Activated T-cell treated with anti-CD3 and anti-CD28 coated beads, Interleukin-2, amount 50 U/mL, for 4 hours (primary cell): ENCODE measurements at regions not wholly inside any gene's neighbourhood (a gene's known extent, or its start where the extent isn't known, plus 50 kb on each side); places are given as distances from the start of the nearest gene placed in this dataset.

Source experiments
- ATAC-seq, 2 donors: fragments of 200-7000 bp; cut with Tn5 transposase; one replicate each; pipeline ENCODE4 v1.10.0; 2021
- DNase-seq: peaks from one replicate; pipeline ENCODE4 v3.0.0-alpha.2; 2020
- H3K27me3 Mint-ChIP-seq: one replicate; pipeline ENCODE4 v1.8.0; 2021; ENCODE audit warnings: low read depth, mixed read lengths
- H3K36me3 Mint-ChIP-seq: one replicate; pipeline ENCODE4 v1.8.0; 2022; ENCODE audit warnings: mixed read lengths; ENCODE audit not compliant: insufficient read depth
- H3K4me1 Mint-ChIP-seq: one replicate; pipeline ENCODE4 v1.8.0; 2021; ENCODE audit warnings: low read depth, mixed read lengths
- H3K4me3 Mint-ChIP-seq: one replicate; pipeline ENCODE4 v1.8.0; 2021; ENCODE audit warnings: mild to moderate bottlenecking, moderate library complexity, mixed read lengths
- H3K9me3 Mint-ChIP-seq: one replicate; pipeline ENCODE4 v1.8.0; 2021; ENCODE audit warnings: mixed read lengths

DNA sequence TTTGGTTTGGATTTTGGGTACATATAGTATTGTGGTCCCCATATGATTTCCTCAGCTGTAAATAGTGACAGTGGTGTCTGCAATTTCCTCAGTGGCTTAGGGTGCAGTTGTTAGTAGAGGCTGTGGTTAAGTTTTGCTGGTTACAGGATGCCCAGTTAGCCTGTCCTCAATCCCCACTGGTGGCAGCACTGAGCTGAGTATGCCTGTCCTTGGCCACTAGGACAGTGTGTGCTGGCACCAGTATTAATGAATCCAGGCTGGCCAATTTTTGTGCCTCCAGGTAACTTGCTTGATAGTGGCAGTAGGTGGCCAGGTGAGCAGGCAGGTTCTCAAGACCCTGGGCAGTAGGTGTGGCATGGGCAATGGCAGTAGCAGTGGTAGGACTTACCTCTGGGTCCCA lies 973.1 kb downstream of the TMEM182 start:
- DNase-seq, result no peak
- H3K36me3 Mint-ChIP-seq, result no peaks in the 10 kb centered on the region
- no peak for ATAC-seq
- H3K27me3 Mint-ChIP-seq, result no peaks in the 10 kb centered on the region
- no peaks in the 10 kb centered on the region for H3K4me1 Mint-ChIP-seq
- H3K4me3 Mint-ChIP-seq, result no peak overlapping the region
- peaks cover 35% of the 10 kb centered on the region for H3K9me3 Mint-ChIP-seq

DNA sequence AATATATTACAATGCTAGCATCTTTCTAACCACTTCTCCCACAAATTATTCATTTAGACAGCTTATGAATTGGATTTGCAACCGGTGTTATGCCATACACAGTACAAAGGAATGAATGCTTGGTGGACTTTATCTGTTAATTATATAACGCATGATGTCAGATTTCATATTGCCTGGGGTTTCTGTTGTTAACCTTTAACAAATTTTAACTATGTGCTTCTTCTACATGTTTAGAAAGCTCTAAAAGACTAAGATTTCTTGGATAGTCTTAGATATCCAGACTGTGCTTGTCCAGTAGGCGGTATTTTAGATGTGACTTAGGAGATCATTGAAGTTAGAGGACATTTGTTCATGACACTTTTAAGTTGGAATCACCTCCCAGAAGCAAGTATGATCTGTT lies 976.3 kb downstream of the TMEM182 start:
- no peaks in the 10 kb centered on the region for H3K27me3 Mint-ChIP-seq
- H3K4me1 Mint-ChIP-seq, result no peaks in the 10 kb centered on the region
- no peak for ATAC-seq
- H3K9me3 Mint-ChIP-seq, result peaks cover 23% of the 10 kb centered on the region
- no peak overlapping the region for H3K4me3 Mint-ChIP-seq
- no peak for DNase-seq
- no peaks in the 10 kb centered on the region for H3K36me3 Mint-ChIP-seq

DNA sequence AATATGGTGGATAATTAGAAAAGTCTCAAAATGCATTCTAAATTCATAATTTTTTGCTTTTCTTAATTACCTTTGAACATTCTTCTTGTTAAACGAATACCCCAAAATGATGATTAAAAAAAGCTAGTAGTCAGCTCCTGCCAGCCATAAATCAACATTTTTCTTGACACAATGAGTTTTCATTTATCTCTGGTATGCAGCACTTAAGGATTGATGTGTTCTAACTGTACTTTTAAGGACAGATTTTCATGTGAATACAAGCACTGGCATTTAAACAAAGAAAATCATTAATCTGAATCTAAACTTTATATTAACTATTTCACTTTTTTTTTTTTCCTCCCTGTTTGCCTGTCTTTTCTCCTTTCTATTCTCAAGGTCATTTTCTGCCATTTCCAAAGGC lies 976.8 kb downstream of the TMEM182 start:
- no peaks in the 10 kb centered on the region for H3K36me3 Mint-ChIP-seq
- H3K4me1 Mint-ChIP-seq, result no peaks in the 10 kb centered on the region
- ATAC-seq (no peak), DNase-seq (no peak)
- no peak overlapping the region for H3K4me3 Mint-ChIP-seq
- H3K9me3 Mint-ChIP-seq, result peaks cover 21% of the 10 kb centered on the region
- no peaks in the 10 kb centered on the region for H3K27me3 Mint-ChIP-seq

GRCh38 chr2:103739186-103739585 lies 977.4 kb downstream of the TMEM182 start:
- ATAC-seq (no peak), DNase-seq (no peak)
- Mint-ChIP-seq H3K9me3 (peaks cover 18% of the 10 kb centered on the region), H3K4me1 (no peaks in the 10 kb centered on the region), H3K27me3 (no peaks in the 10 kb centered on the region), H3K36me3 (no peaks in the 10 kb centered on the region), H3K4me3 (no peak overlapping the region)

GRCh38 chr2:103739921-103740320 lies 978.1 kb downstream of the TMEM182 start:
- ATAC-seq (no peak), DNase-seq (no peak)
- Mint-ChIP-seq H3K4me3 (no peak overlapping the region), H3K4me1 (no peaks in the 10 kb centered on the region), H3K36me3 (no peaks in the 10 kb centered on the region), H3K9me3 (peaks cover 12% of the 10 kb centered on the region), H3K27me3 (no peaks in the 10 kb centered on the region)

- Mint-ChIP-seq H3K27me3 (no peaks in the 10 kb centered on the region), H3K9me3 (peaks cover 10% of the 10 kb centered on the region), H3K4me1 (no peaks in the 10 kb centered on the region)
Measured at GRCh38 chr2:103740631-103741030, 978.8 kb downstream of the TMEM182 start.

GRCh38 chr2:103743195-103743594 lies 981.4 kb downstream of the TMEM182 start:
- peaks cover 5% of the 10 kb centered on the region for H3K9me3 Mint-ChIP-seq
- no peak for ATAC-seq
- H3K4me1 Mint-ChIP-seq, result no peaks in the 10 kb centered on the region
- no peak for DNase-seq
- H3K27me3 Mint-ChIP-seq, result no peaks in the 10 kb centered on the region
- H3K4me3 Mint-ChIP-seq, result no peak overlapping the region
- no peaks in the 10 kb centered on the region for H3K36me3 Mint-ChIP-seq

More at GRCh38 chr2:103740631-103741030, 978.8 kb downstream of the TMEM182 start:
- no peaks in the 10 kb centered on the region for H3K36me3 Mint-ChIP-seq
- H3K4me3 Mint-ChIP-seq, result no peak overlapping the region
- no peak for DNase-seq
- no peak for ATAC-seq

DNA sequence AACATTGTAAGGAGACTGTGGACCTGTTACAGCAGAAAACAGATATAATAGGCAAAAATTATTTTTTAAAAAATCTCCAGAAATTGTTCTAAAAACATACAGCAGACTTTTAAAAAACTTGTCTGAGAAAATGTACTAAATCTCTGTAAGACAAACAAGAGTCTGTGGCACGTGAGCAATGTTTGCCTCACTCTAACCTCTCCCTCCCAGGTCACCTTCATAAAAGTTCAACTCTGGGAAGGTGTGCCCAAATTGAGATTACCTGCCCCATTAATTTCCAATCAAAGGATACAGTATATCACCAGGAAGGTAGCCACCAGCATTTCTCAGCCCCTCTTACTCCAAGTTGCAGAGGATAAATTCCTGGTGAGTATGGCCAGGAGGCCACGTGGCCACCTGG lies 992.7 kb downstream of the TMEM182 start:
- Mint-ChIP-seq H3K4me1 (no peaks in the 10 kb centered on the region), H3K27me3 (no peaks in the 10 kb centered on the region), H3K4me3 (no peak overlapping the region), H3K36me3 (no peaks in the 10 kb centered on the region), H3K9me3 (peaks cover 22% of the 10 kb centered on the region)
- DNase-seq (no peak), ATAC-seq (no peak)

- DNase-seq (no peak), ATAC-seq (no peak)
- no peaks in the 10 kb centered on the region for H3K4me1 Mint-ChIP-seq
- no peak overlapping the region for H3K4me3 Mint-ChIP-seq
- no peaks in the 10 kb centered on the region for H3K36me3 Mint-ChIP-seq
- H3K9me3 Mint-ChIP-seq, result peaks cover 39% of the 10 kb centered on the region
- H3K27me3 Mint-ChIP-seq, result no peaks in the 10 kb centered on the region
Measured at GRCh38 chr2:103773884-103774283, 1012.1 kb downstream of the TMEM182 start.

DNA sequence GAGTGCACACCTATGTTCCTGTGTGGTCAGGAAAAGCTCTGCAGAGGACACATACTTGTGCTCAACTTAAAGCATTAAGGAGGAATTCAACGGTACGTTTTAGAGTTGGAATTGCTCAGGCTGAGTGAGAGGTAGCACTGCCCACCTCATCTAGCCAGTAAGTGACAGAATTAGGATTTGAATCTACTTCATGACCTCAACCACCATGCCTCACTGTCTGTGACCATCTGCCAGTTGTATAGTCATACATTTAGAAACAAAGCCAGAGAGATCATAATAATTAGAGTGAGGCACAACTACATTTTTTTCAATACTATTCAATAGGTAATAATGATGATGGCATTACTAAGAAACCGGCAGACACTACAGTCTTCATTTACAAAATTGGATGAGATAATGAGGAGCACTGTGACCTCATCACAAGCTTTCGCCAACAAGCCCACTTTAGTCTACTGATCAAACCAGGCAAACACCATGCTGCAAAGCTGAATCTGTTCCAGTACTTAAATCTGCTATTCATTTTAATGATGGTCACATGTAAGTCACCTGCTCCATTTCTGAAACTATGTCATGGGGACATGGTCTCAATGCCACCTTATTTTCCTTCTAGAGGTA lies 1018.4 kb downstream of the TMEM182 start:
- Mint-ChIP-seq H3K4me1 (no peaks in the 10 kb centered on the region), H3K36me3 (no peaks in the 10 kb centered on the region), H3K4me3 (no peak overlapping the region), H3K27me3 (no peaks in the 10 kb centered on the region), H3K9me3 (peaks cover 25% of the 10 kb centered on the region)
- ATAC-seq (no peak), DNase-seq (no peak)

GRCh38 chr2:103781313-103781712 lies 1019.5 kb downstream of the TMEM182 start:
- Mint-ChIP-seq H3K36me3 (no peaks in the 10 kb centered on the region), H3K4me1 (no peaks in the 10 kb centered on the region), H3K9me3 (peaks cover 16% of the 10 kb centered on the region), H3K4me3 (no peak overlapping the region), H3K27me3 (no peaks in the 10 kb centered on the region)
- DNase-seq (no peak), ATAC-seq (no peak)

DNA sequence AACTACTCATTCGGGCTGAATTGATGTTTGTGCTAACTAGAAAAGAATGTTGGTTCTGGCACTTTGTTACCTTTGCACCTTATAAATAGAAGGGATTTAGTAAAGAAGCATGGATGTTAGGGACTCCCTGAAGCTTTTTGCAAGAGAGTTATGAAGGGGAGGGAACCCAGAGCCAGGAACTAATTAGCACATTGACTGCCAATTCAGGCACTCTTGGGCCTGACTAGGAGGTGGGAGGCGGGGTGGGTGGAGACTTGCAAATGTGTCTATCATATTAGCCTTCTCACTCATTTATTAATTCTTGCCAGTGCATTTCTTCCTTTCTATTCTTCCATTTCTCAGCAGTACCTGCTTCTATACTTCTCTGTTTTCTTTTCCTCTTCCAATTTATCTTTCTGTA lies 1022.4 kb downstream of the TMEM182 start:
- Mint-ChIP-seq H3K9me3 (peaks cover 9% of the 10 kb centered on the region), H3K4me3 (no peak overlapping the region), H3K4me1 (no peaks in the 10 kb centered on the region), H3K36me3 (no peaks in the 10 kb centered on the region), H3K27me3 (no peaks in the 10 kb centered on the region)
- ATAC-seq, result no peak
- DNase-seq, result no peak

GRCh38 chr2:103785432-103785831 lies 1023.6 kb downstream of the TMEM182 start:
- Mint-ChIP-seq H3K4me1 (no peaks in the 10 kb centered on the region), H3K9me3 (peaks cover 9% of the 10 kb centered on the region), H3K4me3 (no peak overlapping the region), H3K36me3 (no peaks in the 10 kb centered on the region), H3K27me3 (no peaks in the 10 kb centered on the region)
- ATAC-seq (no peak), DNase-seq (no peak)

DNA sequence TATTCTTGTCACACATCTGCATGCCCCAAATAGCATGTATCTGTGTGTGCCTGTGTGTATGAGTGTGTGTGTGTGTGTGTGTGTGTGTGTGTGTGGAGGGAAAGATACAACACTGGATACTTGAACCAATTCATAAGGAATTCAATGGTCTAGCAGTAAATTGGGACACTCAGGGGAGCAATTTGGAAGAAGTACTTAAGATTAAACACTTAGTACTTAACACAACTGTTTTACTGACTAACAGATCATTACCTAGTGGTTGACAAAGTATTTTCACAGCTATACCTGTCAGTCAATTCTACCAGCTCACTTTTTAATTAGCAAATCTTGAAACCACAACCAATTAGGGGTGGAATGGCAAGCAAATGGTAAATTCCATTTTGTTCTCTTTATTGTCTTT lies 1024.1 kb downstream of the TMEM182 start:
- DNase-seq (no peak), ATAC-seq (no peak)
- no peak overlapping the region for H3K4me3 Mint-ChIP-seq
- H3K4me1 Mint-ChIP-seq, result no peaks in the 10 kb centered on the region
- H3K36me3 Mint-ChIP-seq, result no peaks in the 10 kb centered on the region
- H3K27me3 Mint-ChIP-seq, result no peaks in the 10 kb centered on the region
- peaks cover 9% of the 10 kb centered on the region for H3K9me3 Mint-ChIP-seq

DNA sequence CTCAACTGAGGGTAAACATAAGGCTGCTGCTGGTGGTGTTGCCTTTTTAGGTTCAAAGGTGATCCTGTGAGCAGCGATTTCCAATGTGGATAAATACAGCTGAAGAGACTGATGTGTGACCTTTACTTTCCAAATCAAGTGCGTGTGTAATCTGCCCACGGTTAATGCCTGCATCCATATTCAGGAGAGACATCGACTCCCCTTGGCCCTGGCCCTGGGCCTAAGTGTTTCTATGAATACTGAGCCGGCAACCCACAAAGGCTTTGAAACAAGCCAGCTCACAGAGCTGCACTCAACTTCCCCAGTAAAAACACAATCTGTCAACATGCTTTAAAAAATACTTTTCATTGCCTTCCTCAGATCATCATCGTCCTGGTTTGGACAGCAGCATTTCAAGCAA lies 1026.6 kb downstream of the TMEM182 start:
- Mint-ChIP-seq H3K4me1 (no peaks in the 10 kb centered on the region), H3K9me3 (peaks cover 13% of the 10 kb centered on the region), H3K36me3 (no peaks in the 10 kb centered on the region), H3K4me3 (no peak overlapping the region), H3K27me3 (no peaks in the 10 kb centered on the region)
- DNase-seq (no peak), ATAC-seq (no peak)

DNA sequence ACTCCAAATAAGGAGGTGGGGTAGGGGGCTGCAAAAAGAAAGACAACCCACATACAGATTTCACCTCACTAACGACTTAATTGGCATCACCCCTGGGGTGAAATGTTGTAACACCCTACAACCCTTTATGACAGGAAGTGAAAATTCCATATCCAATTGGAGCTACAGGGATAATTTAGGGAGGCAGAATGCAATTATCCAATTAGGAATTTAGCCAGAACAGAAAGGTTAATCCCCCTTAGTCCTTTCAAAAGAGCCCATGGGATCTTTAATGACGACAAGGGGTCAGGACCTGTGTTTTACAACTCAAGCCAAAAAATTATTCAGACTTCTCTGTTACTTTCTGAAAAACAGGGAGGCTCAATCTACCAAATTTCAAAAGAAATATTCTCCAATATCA lies 1027.1 kb downstream of the TMEM182 start:
- no peaks in the 10 kb centered on the region for H3K27me3 Mint-ChIP-seq

More for the DNA sequence above, 1027.1 kb downstream of the TMEM182 start:
- ATAC-seq (no peak), DNase-seq (no peak)
- no peaks in the 10 kb centered on the region for H3K4me1 Mint-ChIP-seq
- H3K9me3 Mint-ChIP-seq, result peaks cover 13% of the 10 kb centered on the region
- H3K36me3 Mint-ChIP-seq, result no peaks in the 10 kb centered on the region
- H3K4me3 Mint-ChIP-seq, result no peak overlapping the region
